Testis (tissue), 2 donors: ENCODE measurements at regions not wholly inside any gene's neighbourhood (a gene's known extent, or its start where the extent isn't known, plus 50 kb on each side); places are given as distances from the start of the nearest gene placed in this dataset.

ENCODE experiments used
- CTCF ChIP-seq, 3 experiments: fragments of 450-650 bp in 2 of 3; fragments of 200-600 bp in 1 of 3; sonication (generic) in 1 of 3; IDR thresholded peaks; one replicate each; pipeline ENCODE4 v1.5.1; 2016 to 2019; ENCODE audit warnings: antibody characterized with exemption in 3 of 3, mild to moderate bottlenecking in 2 of 3, moderate library complexity in 1 of 3
- POLR2A ChIP-seq: fragments of 450-650 bp; IDR thresholded peaks from one replicate; pipeline ENCODE4 v1.6.1; 2017; ENCODE audit warnings: antibody characterized with exemption, mild to moderate bottlenecking, moderate library complexity

GRCh38 chr18:75121266-75121665, 87.7 kb downstream of the PTGR3 start:
- no peak for TF ChIP-seq CTCF (IDR thresholded peaks at IDR 0.05)
- no peak for TF ChIP-seq POLR2A
